ENCODE measurements at regions not wholly inside any gene's neighbourhood (a gene's known extent, or its start where the extent isn't known, plus 50 kb on each side); places are given as distances from the start of the nearest gene placed in this dataset.

DNA sequence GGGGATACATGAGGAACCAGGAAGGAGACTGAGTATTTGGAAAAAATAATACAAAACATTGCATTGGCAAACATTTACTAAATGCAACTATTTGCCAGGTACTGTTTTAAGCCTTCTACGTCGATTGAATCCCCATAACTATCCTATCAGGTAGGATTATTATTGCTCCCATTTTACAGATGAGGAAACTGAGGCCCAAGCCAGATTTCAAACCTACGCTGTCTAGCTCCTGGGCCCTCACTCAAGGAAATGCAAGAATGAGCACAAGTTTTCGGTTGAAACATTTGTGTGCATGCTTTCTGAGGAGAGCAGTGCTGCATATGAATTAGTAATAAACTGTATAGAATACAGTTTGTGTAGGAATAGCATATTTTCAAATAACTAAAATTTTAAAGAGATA lies 206.7 kb downstream of the CEP135 start:
- in situ Hi-C loops (cut with HindIII; ENCODE audit: low sequenced_read_pairs) = no loop called here

DNA sequence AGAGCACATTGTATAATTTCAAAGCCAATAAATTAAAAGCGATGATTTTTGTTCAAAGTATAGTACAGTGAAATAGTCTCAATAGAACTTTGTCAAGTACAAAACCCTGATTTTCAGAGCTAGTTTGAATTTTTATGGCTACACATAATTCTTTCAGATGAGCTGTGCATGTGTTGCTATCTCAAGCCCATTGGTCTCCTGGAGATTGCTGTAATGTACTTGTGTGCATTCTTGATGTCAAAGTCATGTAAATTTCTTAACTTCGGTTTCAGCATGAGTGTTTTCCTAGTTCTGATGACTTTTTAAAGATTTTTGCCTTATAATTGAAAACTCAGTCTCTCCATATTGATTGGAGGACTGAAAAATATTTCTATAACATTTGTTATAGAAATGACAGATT lies 200.8 kb downstream of the CEP135 start:
- in situ Hi-C loops (cut with HindIII; ENCODE audit: low sequenced_read_pairs) = no loop called here

DNA sequence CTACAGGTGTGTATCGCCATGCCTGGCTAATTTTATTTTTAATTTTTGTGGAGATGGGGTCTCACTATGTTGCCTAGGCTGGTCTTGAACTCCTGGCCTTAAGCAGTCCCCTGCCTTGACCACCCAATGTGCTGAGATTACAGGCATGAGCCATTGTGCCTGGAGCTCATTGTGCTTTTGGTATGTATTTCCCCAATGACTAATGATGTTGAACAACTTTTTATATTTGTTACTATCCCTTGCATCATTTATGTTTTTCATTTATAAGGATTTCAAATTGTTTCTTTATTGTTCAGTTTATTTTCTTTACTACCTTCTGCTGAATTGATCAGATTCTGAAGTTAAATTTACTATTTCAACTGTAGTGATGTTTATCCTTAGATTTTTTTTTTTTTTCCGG lies 199.7 kb downstream of the CEP135 start:
- in situ Hi-C loops (cut with HindIII; ENCODE audit: low sequenced_read_pairs) = no loop called here

DNA sequence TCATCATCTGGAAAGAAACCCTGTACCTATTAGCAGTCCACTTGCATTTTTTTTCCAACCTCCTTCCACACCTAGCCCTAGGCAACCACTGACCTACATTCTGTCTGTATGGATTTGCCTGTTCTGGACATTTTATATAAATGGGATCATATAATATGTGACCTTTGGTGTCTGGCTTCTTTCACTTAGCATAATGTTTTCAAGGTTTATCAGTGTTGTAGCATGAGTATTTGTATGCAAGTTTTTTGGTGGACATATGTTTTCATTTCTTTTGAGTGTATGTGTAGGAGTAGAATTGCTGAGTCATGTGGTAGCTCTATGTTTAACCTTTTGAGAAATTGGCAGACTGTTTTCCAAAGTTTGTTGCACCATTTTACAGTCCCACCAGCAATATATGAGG lies 198.6 kb downstream of the CEP135 start:
- in situ Hi-C loops (cut with HindIII; ENCODE audit: low sequenced_read_pairs) = no loop called here

DNA sequence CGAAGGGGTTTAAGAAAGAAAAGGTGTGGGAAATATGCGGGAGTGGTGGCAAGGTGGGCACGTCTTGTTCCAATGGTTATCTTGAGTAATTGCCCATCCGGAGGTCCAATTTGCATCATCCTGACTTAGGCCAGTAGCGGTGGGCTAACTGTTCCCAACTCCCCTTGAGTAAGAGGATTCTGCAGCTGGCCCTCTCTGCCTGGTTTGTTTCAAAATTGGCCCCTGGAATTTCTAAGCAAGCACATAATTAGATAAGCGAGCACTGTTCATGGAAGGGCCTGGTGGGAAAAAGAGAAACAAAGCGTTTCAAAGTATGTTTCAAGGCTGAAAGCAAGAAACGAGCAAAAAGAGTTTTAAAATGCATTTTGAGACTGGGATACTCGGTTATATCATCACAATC lies 198.2 kb downstream of the CEP135 start:
- in situ Hi-C loops (cut with HindIII; ENCODE audit: low sequenced_read_pairs) = no loop called here

DNA sequence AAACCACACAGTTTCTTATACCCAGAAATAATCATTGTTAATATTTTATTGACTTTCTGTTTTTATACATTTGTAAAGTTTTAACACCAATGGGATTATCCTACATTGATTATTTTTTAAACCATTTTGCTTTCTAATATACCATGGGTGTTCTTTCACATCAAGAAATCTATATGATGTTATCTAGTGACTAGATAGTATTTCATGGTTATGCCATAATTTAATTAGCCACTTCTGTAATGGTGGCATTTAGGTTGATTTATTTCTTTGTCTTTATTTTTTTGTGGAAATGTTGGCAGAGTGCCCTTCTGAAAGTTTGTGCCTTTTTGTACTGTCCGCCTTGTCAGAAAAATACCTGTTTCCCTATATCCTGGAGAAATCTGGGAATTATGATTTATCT lies 193.3 kb downstream of the CEP135 start:
- in situ Hi-C loops (cut with HindIII; ENCODE audit: low sequenced_read_pairs) = no loop called here

DNA sequence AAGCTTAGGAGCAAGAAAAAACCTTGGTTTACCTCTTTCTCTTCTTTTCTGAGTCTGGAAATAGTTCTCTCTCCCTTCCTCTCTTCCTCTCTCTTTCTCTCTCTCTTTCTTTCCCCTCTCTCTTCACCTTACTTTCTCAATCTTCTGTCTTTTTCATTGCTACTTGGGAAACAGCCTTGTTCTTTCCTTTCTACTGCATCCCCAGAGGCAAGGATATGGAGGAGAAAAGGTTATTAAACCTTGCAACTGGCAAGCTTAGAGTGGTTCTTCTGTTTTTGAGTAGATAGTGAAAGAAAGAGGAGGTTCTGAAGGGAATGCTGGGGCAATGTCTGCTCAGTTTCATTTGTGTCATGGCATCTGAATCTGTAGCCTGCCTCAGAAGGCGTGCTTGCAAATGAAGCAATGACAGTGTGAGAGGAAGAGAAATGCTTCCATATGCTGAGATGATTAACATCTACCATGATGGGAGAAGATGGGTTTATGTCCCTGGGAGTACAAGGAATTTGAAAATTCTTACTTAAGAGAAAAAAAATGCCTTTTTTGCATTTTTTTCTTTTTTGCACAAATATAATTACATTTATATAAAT lies 190.6 kb downstream of the CEP135 start:
- in situ Hi-C loops (cut with HindIII; ENCODE audit: low sequenced_read_pairs) = loop anchor here (10.0 kb wide), 1 partner anchor 65 kb away; no protein-coding TSS in a partner anchor

DNA sequence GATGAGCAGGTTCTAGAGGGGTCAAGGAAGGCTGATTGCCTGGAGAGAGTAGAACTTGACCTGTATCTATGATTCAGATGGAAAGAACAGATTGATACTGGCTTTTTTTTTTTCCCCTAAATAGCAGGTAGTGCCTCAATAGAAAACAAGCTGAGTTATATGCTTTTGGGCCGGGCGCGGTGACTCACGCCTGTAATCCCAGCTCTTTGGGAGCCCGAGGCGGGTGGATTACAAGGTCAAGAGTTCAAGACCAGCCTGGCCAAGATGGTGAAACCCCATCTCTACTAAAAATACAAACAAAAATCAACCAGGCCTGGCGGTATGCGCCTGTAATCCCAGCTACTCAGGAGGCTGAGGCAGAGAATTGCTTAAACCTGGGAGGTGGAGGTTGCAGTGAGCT lies 186.1 kb downstream of the CEP135 start:
- in situ Hi-C loops (cut with HindIII; ENCODE audit: low sequenced_read_pairs) = loop anchor here (10.0 kb wide), 1 partner anchor 70 kb away; no protein-coding TSS in a partner anchor

DNA sequence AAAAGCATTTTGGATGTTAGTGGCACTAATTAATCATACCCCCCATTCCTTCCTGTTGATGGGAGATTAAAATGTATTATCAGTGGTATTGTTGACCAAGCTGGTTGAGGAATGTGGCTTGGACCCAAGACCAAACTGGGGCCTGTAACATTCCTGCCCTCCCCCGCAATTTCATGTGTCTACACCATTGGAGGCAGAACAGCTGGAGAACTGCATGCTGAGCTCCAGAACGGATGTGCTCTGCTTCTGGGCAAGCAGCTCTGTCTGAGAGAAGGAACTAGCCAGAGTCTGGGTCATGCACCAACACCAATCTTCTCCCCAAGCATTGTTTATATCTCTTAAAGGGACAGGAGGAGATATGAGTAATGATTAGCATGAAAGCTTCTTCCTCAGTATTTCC lies 185.5 kb downstream of the CEP135 start:
- in situ Hi-C loops (cut with HindIII; ENCODE audit: low sequenced_read_pairs) = loop anchor here (10.0 kb wide), 1 partner anchor 71 kb away; no protein-coding TSS in a partner anchor

DNA sequence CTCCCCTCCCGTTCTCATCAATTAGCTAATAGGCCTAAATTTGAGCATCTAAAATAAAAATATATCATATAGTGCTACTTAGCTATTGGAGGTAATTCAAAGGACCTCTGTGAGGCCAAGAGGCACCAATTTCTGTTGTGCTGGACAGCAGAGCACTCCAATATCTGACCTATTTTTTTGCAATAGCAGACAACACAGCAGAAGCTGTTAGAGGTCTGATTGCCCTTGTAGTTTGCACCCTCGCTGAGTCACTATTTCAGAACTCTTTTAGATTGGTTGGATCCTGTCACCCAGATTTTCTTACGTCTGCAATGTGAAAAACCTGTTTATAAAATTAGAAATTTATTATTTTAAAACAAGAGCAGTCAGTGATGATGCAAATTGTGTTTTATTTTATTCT lies 184.1 kb downstream of the CEP135 start:
- in situ Hi-C loops (cut with HindIII; ENCODE audit: low sequenced_read_pairs) = loop anchor here (10.0 kb wide), 1 partner anchor 72 kb away; no protein-coding TSS in a partner anchor

DNA sequence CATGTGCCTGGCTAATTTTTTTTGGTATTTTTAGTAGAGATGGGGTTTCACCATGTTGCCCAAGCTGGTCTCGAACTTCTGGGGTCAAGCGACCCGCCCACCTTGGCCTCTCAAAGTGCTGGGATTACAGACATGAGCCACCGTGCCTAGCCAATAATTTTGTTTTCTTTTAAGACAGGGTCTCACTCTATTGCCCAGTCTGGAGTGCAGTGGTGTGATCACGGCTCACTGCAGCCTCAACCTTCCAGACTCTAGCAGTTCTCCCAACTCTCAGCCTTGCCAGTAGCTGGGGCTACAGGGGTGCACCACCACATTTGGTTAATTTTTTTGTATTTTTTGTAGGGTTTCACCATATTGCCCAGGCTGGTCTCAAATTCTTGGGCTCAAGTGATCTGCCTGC lies 183.4 kb downstream of the CEP135 start:
- in situ Hi-C loops (cut with HindIII; ENCODE audit: low sequenced_read_pairs) = loop anchor here (10.0 kb wide), 1 partner anchor 73 kb away; no protein-coding TSS in a partner anchor

DNA sequence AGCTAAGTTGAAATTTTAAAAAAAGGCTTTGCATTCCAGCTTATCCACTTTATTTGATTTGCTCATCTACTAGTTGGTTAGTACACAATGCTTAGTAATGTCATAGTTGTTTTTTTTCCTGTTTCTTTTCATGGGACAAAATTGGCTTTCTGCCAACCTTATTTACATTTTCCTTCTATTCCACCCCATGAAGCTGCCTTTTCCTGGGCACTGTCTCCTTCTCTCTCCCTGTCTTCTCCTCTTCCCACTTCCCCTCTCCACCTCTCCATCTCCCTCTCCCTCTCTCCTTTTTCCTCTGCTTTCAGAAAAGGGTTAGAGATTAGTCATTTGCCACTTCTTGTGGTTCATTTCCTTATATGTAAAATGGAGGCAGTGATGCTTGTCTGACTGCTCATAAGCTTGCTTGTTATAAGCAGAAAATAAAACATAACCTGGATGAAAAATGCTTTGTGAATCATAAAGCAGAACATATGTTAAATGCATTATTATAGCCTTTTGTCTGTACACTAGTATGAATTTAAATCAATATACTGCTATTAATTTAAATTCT lies 181.9 kb downstream of the CEP135 start:
- in situ Hi-C loops (cut with HindIII; ENCODE audit: low sequenced_read_pairs) = loop anchor here (10.0 kb wide), 1 partner anchor 74 kb away; no protein-coding TSS in a partner anchor

DNA sequence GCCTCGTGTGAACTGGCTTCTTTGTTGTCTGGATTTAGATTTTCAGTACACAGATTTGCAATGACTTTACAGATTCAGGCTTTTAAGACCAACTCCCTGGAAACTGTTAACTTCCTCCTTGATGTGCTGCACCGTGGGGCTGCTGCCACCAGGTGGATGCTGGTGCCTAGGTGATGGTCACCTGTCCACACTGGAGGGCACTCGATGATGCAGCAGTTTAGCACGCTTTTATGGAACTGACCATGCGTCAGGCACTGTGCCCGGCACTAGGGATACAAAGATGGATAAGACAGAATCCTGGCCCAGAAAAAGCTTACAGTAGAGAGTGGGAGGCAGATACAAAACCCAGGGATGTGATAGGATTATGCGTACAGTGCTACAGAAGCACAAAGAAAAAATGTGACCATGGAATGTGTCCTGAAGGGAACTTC lies 180.7 kb downstream of the CEP135 start:
- in situ Hi-C loops (cut with HindIII; ENCODE audit: low sequenced_read_pairs) = loop anchor here (5.0 kb wide), 1 partner anchor 62 kb away; no protein-coding TSS in a partner anchor

DNA sequence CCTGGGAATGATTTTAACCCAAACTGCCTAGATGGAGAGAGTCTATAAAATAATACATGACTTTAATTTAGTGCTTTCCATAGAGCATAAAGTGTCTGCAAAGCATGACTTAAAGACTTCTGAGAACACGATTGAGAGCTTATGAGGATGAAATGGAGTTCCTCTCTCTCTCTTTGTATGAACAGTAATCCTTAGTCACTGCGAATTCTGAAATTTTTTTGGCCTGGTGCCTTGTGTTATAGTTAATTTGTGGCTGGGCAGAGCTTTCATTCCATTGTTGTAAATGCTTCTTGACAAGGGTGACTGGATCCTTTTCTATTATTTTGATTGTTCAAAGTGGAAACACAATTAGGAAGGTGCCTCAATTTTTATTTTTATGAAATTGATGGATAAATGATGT lies 179.5 kb downstream of the CEP135 start:
- in situ Hi-C loops (cut with HindIII; ENCODE audit: low sequenced_read_pairs) = loop anchor here (5.0 kb wide), 1 partner anchor 61 kb away; no protein-coding TSS in a partner anchor

DNA sequence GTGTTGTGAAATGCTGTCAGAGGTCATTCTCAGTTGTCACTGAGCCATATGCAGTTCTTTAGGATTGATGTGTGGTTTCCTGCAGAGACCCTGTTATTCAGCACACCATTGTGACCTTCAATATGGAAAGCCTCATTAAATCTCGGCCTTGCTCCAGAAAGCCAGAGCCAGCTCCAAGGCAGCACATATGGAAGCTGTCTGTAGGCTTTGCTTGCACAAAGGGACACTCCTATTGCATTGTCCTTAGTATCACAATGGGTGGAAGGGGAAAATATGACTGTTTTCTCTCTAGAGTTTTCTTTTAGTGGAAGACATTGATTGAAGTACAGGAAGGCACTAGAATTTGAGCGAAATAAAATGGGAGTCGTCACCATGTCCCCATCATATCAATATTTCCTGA lies 179.0 kb downstream of the CEP135 start:
- in situ Hi-C loops (cut with HindIII; ENCODE audit: low sequenced_read_pairs) = loop anchor here (5.0 kb wide), 1 partner anchor 60 kb away; no protein-coding TSS in a partner anchor

DNA sequence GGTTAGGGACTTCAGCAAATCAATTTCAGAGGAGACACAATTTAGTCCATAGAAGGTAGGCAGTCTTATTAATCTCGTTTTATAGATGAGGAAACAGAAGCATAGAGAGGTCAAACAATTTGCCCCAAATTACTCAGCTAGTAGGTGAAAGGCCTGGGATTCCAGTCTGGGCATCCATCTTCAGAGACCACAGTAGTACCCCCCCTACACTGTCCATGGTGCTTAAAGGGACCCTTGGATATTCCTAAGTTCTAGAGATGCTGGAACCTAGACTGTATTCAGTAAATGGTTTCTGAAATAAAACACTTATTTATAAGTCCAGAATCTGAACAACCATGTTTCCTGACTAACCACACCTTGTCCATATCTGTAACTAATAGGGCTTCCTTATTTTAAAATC lies 174.8 kb downstream of the CEP135 start:
- in situ Hi-C loops (cut with HindIII; ENCODE audit: low sequenced_read_pairs) = no loop called here

DNA sequence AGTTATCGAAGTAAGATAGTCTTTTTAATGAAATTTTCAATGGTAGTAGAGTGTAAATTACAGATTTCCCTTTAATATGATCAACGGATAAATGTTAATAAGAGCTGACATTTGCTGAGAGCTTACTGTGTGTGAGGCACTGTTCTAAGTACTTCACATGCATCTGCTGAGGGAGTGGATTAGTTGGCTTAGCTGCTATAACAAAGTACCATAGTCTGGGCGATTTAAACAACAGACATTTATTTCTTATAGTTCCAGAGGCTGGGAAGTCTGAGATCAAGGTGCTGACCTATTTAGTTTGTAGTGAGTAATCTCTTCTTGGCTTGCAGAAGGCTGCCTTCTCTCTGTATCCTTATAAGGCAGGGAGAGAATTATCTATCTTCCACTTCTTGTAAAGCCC lies 174.3 kb downstream of the CEP135 start:
- in situ Hi-C loops (cut with HindIII; ENCODE audit: low sequenced_read_pairs) = no loop called here

DNA sequence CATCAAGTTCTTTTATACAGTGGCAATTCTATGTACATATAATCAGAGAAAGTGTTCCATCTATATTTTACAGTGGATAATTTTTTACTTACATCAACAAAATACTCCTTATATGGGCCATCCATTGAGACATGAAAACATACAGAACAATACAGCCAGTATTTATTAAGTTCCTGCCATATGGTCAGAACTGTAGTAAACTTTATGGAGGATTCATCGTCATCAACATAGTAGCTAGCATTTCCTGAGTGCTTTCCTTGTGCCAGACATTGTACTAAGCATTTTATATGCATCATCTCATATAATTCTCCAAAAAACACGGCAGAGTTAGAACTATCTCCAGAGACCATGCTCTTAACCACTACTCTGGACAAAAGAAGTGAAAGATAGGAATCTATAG lies 170.1 kb downstream of the CEP135 start:
- in situ Hi-C loops (cut with HindIII; ENCODE audit: low sequenced_read_pairs) = no loop called here

DNA sequence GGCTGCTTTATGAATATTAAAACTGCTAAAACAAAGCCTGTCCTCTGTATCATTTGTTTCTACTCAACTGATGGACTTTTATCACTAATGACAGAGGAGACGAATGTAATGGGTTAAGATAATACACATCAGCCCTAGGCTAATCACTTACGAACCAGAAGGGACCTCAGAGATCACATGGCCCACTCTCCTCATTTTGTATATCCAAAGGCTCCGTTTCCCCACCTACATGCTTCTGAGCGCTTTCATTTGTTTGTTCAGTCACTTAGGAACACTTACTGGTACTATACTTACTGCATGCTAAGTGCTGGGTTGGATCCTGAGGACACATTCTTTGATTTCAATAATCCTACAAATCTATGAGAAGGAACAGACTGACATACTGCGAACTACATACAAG lies 169.3 kb downstream of the CEP135 start:
- in situ Hi-C loops (cut with HindIII; ENCODE audit: low sequenced_read_pairs) = no loop called here

DNA sequence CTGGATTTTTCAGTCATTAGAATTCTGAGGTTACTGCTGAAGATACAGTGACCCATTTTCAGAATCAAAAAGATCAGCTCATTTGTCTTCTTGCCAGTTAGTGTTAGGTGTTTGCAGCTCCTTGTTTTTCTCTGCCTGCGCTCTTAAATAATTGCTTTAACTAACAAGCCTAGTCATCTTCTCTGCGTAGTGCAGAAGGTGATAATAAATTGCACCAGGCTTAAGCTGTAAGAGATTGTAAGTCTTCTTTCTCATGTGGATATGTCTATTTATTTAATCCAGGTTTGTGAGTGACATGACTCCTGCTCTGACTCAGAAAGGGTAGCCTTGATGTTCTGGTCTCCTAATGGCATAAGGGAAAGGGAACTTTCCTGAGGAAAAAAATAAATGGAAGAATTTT lies 167.2 kb downstream of the CEP135 start:
- in situ Hi-C loops (cut with HindIII; ENCODE audit: low sequenced_read_pairs) = no loop called here

DNA sequence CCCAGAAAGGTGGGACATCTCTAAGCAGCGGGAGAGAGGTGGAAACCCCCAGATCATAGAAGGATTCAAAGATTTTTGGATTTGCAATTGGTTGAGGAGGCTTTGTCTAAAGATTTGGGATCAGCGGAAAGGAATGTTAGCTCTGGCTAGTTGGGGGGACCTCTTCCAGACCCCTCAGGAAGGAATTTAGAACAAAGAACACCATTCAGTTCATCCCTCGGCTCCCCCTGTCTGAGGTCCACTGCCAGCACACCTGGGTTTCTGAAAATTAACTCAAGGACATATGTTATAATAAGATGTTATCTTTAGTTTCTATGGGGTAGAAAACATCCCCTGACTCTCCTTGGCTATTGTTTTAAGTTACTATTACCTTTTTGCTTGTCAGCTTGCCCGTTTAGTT lies 163.6 kb downstream of the CEP135 start:
- in situ Hi-C loops (cut with HindIII; ENCODE audit: low sequenced_read_pairs) = no loop called here
